ENCODE measurements at regions not wholly inside any gene's neighbourhood (a gene's known extent, or its start where the extent isn't known, plus 50 kb on each side); places are given as distances from the start of the nearest gene placed in this dataset.

DNA sequence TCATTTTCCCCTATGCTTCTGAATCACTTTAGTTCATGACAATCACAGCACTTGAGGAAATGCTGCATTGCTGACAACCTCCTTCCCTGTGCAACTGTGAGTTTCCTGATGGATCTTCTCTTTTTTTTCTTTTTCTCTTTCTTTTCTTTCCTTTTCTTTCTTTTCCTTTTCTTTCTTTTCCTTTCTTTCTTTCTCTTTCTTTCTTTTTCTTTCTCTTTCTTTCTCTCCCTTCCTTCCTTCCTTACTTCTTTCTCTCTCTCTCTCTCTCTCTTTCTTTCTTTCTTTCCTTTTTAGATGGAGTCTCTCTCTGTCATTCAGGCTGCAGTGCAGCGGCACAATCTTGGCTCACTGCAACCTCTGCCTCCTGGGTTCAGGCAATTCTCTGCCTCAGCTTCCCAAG, 247.9 kb upstream of the HTR2A start:
- H3K4me1 Mint-ChIP-seq, result peaks cover 0 to 4% (median 0%) of the 10 kb centered on the region in 7 donors
- ChIA-PET CTCF (no interaction called here), POLR2A (no interaction called here)
- no peak for DNase-seq
- intact Hi-C loops (cut with micrococcal nuclease), result no loop called here
- no peak for ATAC-seq
- peaks cover 0 to 5% (median 3%) of the 10 kb centered on the region in 5 donors for H3K27me3 Mint-ChIP-seq
- H3K36me3 ChIP-seq (ENCODE audit: control insufficient read depth in 2 of 3, insufficient read depth in 3 of 3, low read length in 3 of 3), result no peaks in the 10 kb centered on the region
- H3K27ac ChIP-seq (ENCODE audit: low read depth, low read length), result no peak overlapping the region
- H3K4me3 Mint-ChIP-seq, result no peak overlapping the region
- no peaks in the 10 kb centered on the region for H3K9me3 ChIP-seq (ENCODE audit: control insufficient read depth in 2 of 3, low read length in 3 of 3)
- no peaks in the 10 kb centered on the region for H3K36me3 Mint-ChIP-seq
- H3K4me1 ChIP-seq (ENCODE audit: control insufficient read depth in 2 of 2, insufficient read depth in 2 of 2, low read length in 2 of 2), result no peaks in the 10 kb centered on the region
- no peak overlapping the region for H3K4me3 ChIP-seq (ENCODE audit: low read length)
- H3K9me3 Mint-ChIP-seq, result no peaks in the 10 kb centered on the region
- H3K27ac Mint-ChIP-seq, result no peak overlapping the region
- H3K27me3 ChIP-seq (ENCODE audit: control insufficient read depth in 2 of 2, insufficient read depth in 2 of 2, low read length in 2 of 2), result no peaks in the 10 kb centered on the region

DNA sequence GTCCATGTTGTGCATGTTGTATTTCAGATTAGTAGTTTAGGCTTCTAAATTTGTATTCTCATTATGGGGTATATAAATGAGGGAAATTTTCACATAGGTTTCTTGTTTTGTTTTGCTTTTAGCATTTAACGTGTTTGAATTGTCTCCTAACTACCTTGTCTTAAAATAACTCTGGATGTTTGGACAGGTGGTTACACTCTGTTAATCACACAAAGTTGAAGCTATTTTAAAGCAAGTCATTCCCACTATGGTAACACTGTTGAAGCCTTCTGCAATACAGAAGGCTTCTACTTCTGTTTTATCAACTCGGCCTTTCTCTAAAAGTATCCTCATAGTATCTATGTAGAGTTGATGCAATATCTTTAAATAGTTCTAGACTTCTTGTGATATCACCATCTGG, 245.3 kb upstream of the HTR2A start:
- DNase-seq (no peak), ATAC-seq (no peak)
- H3K4me1 Mint-ChIP-seq, result peaks cover 0 to under 1% (median 0%) of the 10 kb centered on the region in 7 donors
- intact Hi-C loops (cut with micrococcal nuclease), result no loop called here
- no peak overlapping the region for H3K27ac Mint-ChIP-seq
- peaks cover 0 to 2% (median 0%) of the 10 kb centered on the region in 11 donors for H3K9me3 Mint-ChIP-seq
- H3K4me3 ChIP-seq (ENCODE audit: low read length), result no peak overlapping the region
- no peak overlapping the region for H3K4me3 Mint-ChIP-seq
- H3K27me3 ChIP-seq (ENCODE audit: control insufficient read depth in 2 of 2, insufficient read depth in 2 of 2, low read length in 2 of 2), result no peaks in the 10 kb centered on the region
- no peaks in the 10 kb centered on the region for H3K9me3 ChIP-seq (ENCODE audit: control insufficient read depth in 2 of 3, low read length in 3 of 3)
- H3K27ac ChIP-seq (ENCODE audit: low read depth, low read length), result no peak overlapping the region
- CTCF ChIA-PET, result no interaction called here
- no peaks in the 10 kb centered on the region for H3K36me3 ChIP-seq (ENCODE audit: control insufficient read depth in 2 of 3, insufficient read depth in 3 of 3, low read length in 3 of 3)
- peaks cover 0 to 5% (median 3%) of the 10 kb centered on the region in 5 donors for H3K27me3 Mint-ChIP-seq
- H3K4me1 ChIP-seq (ENCODE audit: control insufficient read depth in 2 of 2, insufficient read depth in 2 of 2, low read length in 2 of 2), result no peaks in the 10 kb centered on the region
- POLR2A ChIA-PET, result no interaction called here
- H3K36me3 Mint-ChIP-seq, result no peaks in the 10 kb centered on the region

DNA sequence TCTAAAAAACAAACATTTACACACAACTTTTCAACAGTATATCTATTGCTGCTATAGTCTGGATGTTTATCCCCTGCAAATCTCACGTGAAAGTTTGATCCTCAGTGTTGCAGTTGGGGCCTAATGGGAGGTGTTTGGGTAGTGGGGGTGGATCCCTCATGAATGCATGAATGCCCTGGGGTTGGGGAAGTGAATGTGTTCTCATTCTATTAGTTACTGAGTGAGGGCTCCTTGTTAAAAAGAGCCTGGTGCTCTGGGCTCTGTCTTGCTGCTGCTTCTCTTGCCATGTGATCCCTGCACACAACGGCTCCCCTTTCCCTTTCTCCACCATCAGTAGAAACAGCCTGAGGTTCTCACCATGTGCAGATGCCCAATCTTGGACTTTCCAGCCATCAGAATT, 242.7 kb upstream of the HTR2A start:
- Mint-ChIP-seq H3K36me3 (no peaks in the 10 kb centered on the region), H3K4me1 (no peaks in the 10 kb centered on the region), H3K27ac (peak overlapping the region in 1 of 9 donors; percentile 21), H3K4me3 (no peak overlapping the region), H3K27me3 (peaks cover 0 to 5% (median 4%) of the 10 kb centered on the region in 5 donors), H3K9me3 (peaks cover 0 to 2% (median 0%) of the 10 kb centered on the region in 11 donors)
- ATAC-seq (no peak), DNase-seq (no peak)
- ChIA-PET CTCF (no interaction called here), POLR2A (no interaction called here)
- no peaks in the 10 kb centered on the region for H3K27me3 ChIP-seq (ENCODE audit: control insufficient read depth in 2 of 2, insufficient read depth in 2 of 2, low read length in 2 of 2)
- intact Hi-C loops (cut with micrococcal nuclease), result no loop called here
- no peak overlapping the region for H3K4me3 ChIP-seq (ENCODE audit: low read length)
- no peak overlapping the region for H3K27ac ChIP-seq (ENCODE audit: low read depth, low read length)
- H3K4me1 ChIP-seq (ENCODE audit: control insufficient read depth in 2 of 2, insufficient read depth in 2 of 2, low read length in 2 of 2), result no peaks in the 10 kb centered on the region
- H3K36me3 ChIP-seq (ENCODE audit: control insufficient read depth in 2 of 3, insufficient read depth in 3 of 3, low read length in 3 of 3), result no peaks in the 10 kb centered on the region
- no peaks in the 10 kb centered on the region for H3K9me3 ChIP-seq (ENCODE audit: control insufficient read depth in 2 of 3, low read length in 3 of 3)

DNA sequence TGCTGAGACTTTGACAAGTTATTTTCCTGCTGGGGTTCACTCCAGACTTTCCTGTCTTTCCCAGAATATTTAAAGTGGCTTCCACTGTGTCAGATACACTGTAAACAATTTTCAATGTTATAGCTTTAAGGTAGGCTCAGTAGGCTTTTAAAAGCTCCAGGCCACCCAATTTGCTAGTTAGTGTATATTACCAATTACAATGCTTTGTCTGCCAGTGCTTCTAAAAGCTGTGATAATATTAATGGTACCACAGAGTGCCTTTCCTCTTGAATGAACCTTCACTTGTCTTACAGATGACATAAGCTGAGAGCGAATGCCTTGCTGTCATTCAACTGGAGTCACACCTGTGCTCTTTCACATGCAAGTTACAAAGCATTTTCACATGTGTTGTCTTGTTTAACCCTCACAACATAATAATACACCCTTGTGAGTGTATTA, 239.7 kb upstream of the HTR2A start:
- intact Hi-C loops (cut with micrococcal nuclease), result no loop called here
- no peak overlapping the region for H3K27ac Mint-ChIP-seq
- no peak for ATAC-seq
- peaks cover 0 to 12% (median 4%) of the 10 kb centered on the region in 5 donors for H3K27me3 Mint-ChIP-seq
- H3K4me1 ChIP-seq (ENCODE audit: control insufficient read depth in 2 of 2, insufficient read depth in 2 of 2, low read length in 2 of 2), result no peaks in the 10 kb centered on the region
- H3K4me3 ChIP-seq (ENCODE audit: low read length), result no peak overlapping the region
- ChIA-PET POLR2A (no interaction called here), CTCF (no interaction called here)
- H3K9me3 Mint-ChIP-seq, result peaks cover 0 to 2% (median 0%) of the 10 kb centered on the region in 11 donors
- no peak overlapping the region for H3K27ac ChIP-seq (ENCODE audit: low read depth, low read length)
- H3K36me3 Mint-ChIP-seq, result no peaks in the 10 kb centered on the region
- no peaks in the 10 kb centered on the region for H3K4me1 Mint-ChIP-seq
- no peaks in the 10 kb centered on the region for H3K9me3 ChIP-seq (ENCODE audit: control insufficient read depth in 2 of 3, low read length in 3 of 3)
- no peak for DNase-seq
- H3K4me3 Mint-ChIP-seq, result no peak overlapping the region
- H3K36me3 ChIP-seq (ENCODE audit: control insufficient read depth in 2 of 3, insufficient read depth in 3 of 3, low read length in 3 of 3), result no peaks in the 10 kb centered on the region
- H3K27me3 ChIP-seq (ENCODE audit: control insufficient read depth in 2 of 2, insufficient read depth in 2 of 2, low read length in 2 of 2), result no peaks in the 10 kb centered on the region

DNA sequence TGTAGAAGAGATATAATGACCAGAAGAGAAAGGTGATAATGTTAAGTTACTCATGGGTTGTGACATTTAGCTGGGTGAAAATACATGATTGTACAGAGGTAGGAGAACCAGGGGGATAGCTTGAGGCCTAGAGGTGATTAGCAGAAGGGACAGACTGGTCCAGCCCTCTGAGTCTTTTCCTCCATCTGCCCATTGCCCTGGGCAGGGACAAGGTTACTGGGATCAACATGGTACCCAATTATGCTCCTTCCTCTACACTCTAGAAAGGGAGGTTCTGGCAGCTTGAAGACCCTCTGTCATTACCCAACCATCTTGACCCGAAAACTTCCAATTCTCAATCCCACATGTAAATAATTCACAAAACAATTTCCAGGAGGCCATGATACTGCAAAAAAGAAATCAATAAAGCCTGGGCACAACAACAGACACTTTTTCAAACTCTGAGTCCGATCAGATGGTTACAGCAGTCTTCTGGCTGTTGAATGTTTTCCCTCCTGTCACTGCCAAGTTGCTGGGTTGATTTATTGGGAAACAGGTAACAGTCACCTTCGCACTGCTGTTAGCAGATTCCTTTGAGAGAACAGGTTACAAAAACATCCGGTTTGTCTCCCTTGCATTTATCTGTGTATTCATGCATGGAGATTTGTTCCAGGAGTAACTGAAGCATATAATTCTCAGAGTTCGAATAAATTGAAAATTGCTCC, 239.1 kb upstream of the HTR2A start:
- H3K4me3 Mint-ChIP-seq, result no peak overlapping the region
- DNase-seq (no peak), ATAC-seq (no peak)
- intact Hi-C loops (cut with micrococcal nuclease), result no loop called here
- ChIA-PET POLR2A (no interaction called here), CTCF (no interaction called here)
- H3K9me3 ChIP-seq (ENCODE audit: control insufficient read depth in 2 of 3, low read length in 3 of 3), result no peaks in the 10 kb centered on the region
- H3K36me3 ChIP-seq (ENCODE audit: control insufficient read depth in 2 of 3, insufficient read depth in 3 of 3, low read length in 3 of 3), result no peaks in the 10 kb centered on the region
- peaks cover 0 to 2% (median 0%) of the 10 kb centered on the region in 11 donors for H3K9me3 Mint-ChIP-seq
- no peak overlapping the region for H3K4me3 ChIP-seq (ENCODE audit: low read length)
- no peaks in the 10 kb centered on the region for H3K4me1 Mint-ChIP-seq
- peaks cover 0 to 12% (median 4%) of the 10 kb centered on the region in 5 donors for H3K27me3 Mint-ChIP-seq
- H3K27ac ChIP-seq (ENCODE audit: low read depth, low read length), result no peak overlapping the region
- H3K27ac Mint-ChIP-seq, result no peak overlapping the region
- no peaks in the 10 kb centered on the region for H3K4me1 ChIP-seq (ENCODE audit: control insufficient read depth in 2 of 2, insufficient read depth in 2 of 2, low read length in 2 of 2)
- no peaks in the 10 kb centered on the region for H3K36me3 Mint-ChIP-seq
- H3K27me3 ChIP-seq (ENCODE audit: control insufficient read depth in 2 of 2, insufficient read depth in 2 of 2, low read length in 2 of 2), result no peaks in the 10 kb centered on the region

DNA sequence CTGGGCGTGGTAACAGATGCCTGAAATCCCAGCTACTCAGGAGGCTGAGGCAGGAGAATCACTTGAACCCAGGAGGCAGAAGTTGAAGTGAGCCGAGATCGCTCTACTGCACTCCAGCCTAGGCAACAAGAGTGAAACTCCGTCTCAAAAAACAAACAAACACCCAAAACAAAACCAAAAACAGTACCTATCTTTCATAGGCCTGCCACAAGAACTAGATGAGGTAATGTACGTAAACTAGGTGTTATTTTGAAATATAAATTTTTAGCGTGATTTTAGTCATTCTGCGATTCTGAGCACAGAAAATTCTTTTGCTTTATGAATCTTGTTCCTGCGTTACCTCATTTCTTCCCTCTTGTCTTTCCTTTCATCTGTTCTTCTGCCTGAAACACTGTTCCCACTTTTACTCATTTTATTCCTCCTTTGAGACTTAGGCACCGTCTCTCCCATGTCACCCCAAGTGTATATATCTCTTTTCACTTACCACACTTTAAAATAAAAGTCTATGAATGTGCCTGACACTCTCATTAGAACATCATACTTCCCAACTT, 238.2 kb upstream of the HTR2A start:
- ChIA-PET POLR2A (no interaction called here), CTCF (no interaction called here)
- ATAC-seq, result no peak
- Histone ChIP-seq H3K27me3 (ENCODE audit: control insufficient read depth in 2 of 2, insufficient read depth in 2 of 2, low read length in 2 of 2) (no peaks in the 10 kb centered on the region), H3K27ac (ENCODE audit: low read depth, low read length) (no peak overlapping the region), H3K9me3 (ENCODE audit: control insufficient read depth in 2 of 3, low read length in 3 of 3) (no peaks in the 10 kb centered on the region), H3K4me3 (ENCODE audit: low read length) (no peak overlapping the region), H3K4me1 (ENCODE audit: control insufficient read depth in 2 of 2, insufficient read depth in 2 of 2, low read length in 2 of 2) (no peaks in the 10 kb centered on the region), H3K36me3 (ENCODE audit: control insufficient read depth in 2 of 3, insufficient read depth in 3 of 3, low read length in 3 of 3) (no peaks in the 10 kb centered on the region)
- no peaks in the 10 kb centered on the region for H3K4me1 Mint-ChIP-seq
- no peak overlapping the region for H3K27ac Mint-ChIP-seq
- no peak for DNase-seq
- intact Hi-C loops (cut with micrococcal nuclease), result no loop called here
- H3K4me3 Mint-ChIP-seq, result no peak overlapping the region
- H3K36me3 Mint-ChIP-seq, result no peaks in the 10 kb centered on the region
- H3K27me3 Mint-ChIP-seq, result peaks cover 0 to 12% (median 4%) of the 10 kb centered on the region in 5 donors
- peaks cover 0 to 2% (median 0%) of the 10 kb centered on the region in 11 donors for H3K9me3 Mint-ChIP-seq

DNA sequence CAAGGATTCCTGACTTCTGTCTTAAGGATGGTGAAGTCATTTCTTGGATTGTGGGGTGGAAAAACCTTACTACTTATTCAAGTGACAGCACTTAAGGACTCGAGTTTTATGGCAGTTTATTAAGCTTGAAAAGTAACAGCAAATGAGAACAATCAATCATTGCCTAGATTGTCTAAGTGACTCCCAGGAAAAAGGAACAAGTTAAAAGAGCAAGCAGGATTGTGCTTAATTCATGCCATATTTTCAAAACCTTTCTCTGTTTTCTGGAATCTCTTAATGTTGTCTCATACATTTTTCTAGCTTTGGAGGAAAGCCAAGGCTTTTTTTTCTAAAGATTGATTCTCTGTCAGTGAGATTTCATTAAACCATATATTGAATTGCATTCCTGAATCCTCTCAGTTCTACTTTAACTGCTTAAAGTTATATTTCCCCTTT, 236.2 kb upstream of the HTR2A start:
- CTCF ChIA-PET, result no interaction called here
- Mint-ChIP-seq H3K36me3 (no peaks in the 10 kb centered on the region), H3K9me3 (peaks cover 0 to 2% (median 0%) of the 10 kb centered on the region in 11 donors), H3K27me3 (peaks cover 4 to 18% (median 8%) of the 10 kb centered on the region in 5 donors), H3K27ac (no peak overlapping the region), H3K4me1 (no peaks in the 10 kb centered on the region), H3K4me3 (no peak overlapping the region)
- H3K4me1 ChIP-seq (ENCODE audit: control insufficient read depth in 2 of 2, insufficient read depth in 2 of 2, low read length in 2 of 2), result no peaks in the 10 kb centered on the region
- ATAC-seq, result no peak
- H3K36me3 ChIP-seq (ENCODE audit: control insufficient read depth in 2 of 3, insufficient read depth in 3 of 3, low read length in 3 of 3), result no peaks in the 10 kb centered on the region
- no peak for DNase-seq
- no peaks in the 10 kb centered on the region for H3K27me3 ChIP-seq (ENCODE audit: control insufficient read depth in 2 of 2, insufficient read depth in 2 of 2, low read length in 2 of 2)
- no peak overlapping the region for H3K4me3 ChIP-seq (ENCODE audit: low read length)
- no peaks in the 10 kb centered on the region for H3K9me3 ChIP-seq (ENCODE audit: control insufficient read depth in 2 of 3, low read length in 3 of 3)
- POLR2A ChIA-PET, result no interaction called here
- intact Hi-C loops (cut with micrococcal nuclease), result no loop called here
- no peak overlapping the region for H3K27ac ChIP-seq (ENCODE audit: low read depth, low read length)

Measured in naive thymus-derived CD4-positive, alpha-beta T cell (primary cell).